ENCODE measurements at regions not wholly inside any gene's neighbourhood (a gene's known extent, or its start where the extent isn't known, plus 50 kb on each side); places are given as distances from the start of the nearest gene placed in this dataset.

- TF ChIP-seq CTCF (IDR thresholded peaks at IDR 0.05) = no peak
- no peak for TF ChIP-seq POLR2A (IDR thresholded peaks at IDR 0.05)
Measured at GRCh38 chr3:75059120-75059519, 444.7 kb upstream of the CNTN3 start.

Measured in right lobe of liver (tissue), 4 donors.